ENCODE measurements at regions not wholly inside any gene's neighbourhood (a gene's known extent, or its start where the extent isn't known, plus 50 kb on each side); places are given as distances from the start of the nearest gene placed in this dataset.

DNA sequence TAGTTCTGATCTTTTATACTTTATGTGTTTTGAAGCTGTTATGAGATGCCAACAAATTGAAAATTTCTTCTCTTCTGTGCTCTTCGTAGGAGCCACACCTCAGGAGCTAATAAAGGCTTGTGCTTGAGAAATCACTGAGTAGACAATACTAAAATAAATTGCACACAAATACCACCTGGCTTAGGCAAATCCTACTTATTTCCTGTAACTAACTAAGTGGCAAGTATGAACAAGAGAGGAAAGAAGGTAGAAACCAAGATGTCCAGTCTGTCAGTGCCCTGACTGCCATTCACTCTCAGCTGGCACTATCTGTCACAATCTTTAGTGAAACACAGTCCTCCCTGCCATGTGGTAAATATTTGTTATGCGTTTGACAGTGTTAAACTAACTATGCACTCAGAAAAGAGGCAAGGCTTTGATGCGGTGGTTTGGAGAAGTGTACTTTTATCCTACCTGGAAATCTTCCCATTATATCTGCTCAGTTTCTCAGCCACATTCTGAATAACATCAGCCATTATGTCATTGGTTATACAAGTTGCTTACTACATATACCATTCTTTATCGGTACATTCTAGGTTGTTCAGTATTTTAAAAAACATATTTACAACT is 293.4 kb upstream of the VWC2 start:
- ATAC-seq (no peak), DNase-seq (no peak)
- Histone ChIP-seq H3K9me3 (no peaks in the 10 kb centered on the region), H3K36me3 (no peaks in the 10 kb centered on the region), H3K4me1 (no peaks in the 10 kb centered on the region), H3K4me3 (no peak overlapping the region), H3K27me3 (ENCODE audit: low read depth) (no peaks in the 10 kb centered on the region), H3K27ac (no peak overlapping the region)
- intact Hi-C loops (cut with DNase I) = no loop called here
- no peak for TF ChIP-seq CTCF (IDR thresholded peaks at IDR 0.05)

GRCh38 chr7:49481075-49481474 is 292.4 kb upstream of the VWC2 start:
- ATAC-seq (no peak), DNase-seq (no peak)
- H3K4me3 ChIP-seq = no peak overlapping the region
- no peak overlapping the region for H3K27ac ChIP-seq
- H3K4me1 ChIP-seq = no peaks in the 10 kb centered on the region
- H3K27me3 ChIP-seq (ENCODE audit: low read depth) = no peaks in the 10 kb centered on the region
- no peaks in the 10 kb centered on the region for H3K36me3 ChIP-seq
- TF ChIP-seq CTCF (IDR thresholded peaks at IDR 0.05) = no peak
- H3K9me3 ChIP-seq = no peaks in the 10 kb centered on the region
- intact Hi-C loops (cut with DNase I) = no loop called here

- ATAC-seq (no peak), DNase-seq (no peak)
- no peaks in the 10 kb centered on the region for H3K4me1 ChIP-seq
- H3K27me3 ChIP-seq (ENCODE audit: low read depth) = no peaks in the 10 kb centered on the region
- no peak for TF ChIP-seq CTCF (IDR thresholded peaks at IDR 0.05)
- no peaks in the 10 kb centered on the region for H3K36me3 ChIP-seq
- H3K4me3 ChIP-seq = no peak overlapping the region
- no peaks in the 10 kb centered on the region for H3K9me3 ChIP-seq
- intact Hi-C loops (cut with DNase I) = no loop called here
- H3K27ac ChIP-seq = no peak overlapping the region
Measured at GRCh38 chr7:49483142-49483541, 290.3 kb upstream of the VWC2 start.

DNA sequence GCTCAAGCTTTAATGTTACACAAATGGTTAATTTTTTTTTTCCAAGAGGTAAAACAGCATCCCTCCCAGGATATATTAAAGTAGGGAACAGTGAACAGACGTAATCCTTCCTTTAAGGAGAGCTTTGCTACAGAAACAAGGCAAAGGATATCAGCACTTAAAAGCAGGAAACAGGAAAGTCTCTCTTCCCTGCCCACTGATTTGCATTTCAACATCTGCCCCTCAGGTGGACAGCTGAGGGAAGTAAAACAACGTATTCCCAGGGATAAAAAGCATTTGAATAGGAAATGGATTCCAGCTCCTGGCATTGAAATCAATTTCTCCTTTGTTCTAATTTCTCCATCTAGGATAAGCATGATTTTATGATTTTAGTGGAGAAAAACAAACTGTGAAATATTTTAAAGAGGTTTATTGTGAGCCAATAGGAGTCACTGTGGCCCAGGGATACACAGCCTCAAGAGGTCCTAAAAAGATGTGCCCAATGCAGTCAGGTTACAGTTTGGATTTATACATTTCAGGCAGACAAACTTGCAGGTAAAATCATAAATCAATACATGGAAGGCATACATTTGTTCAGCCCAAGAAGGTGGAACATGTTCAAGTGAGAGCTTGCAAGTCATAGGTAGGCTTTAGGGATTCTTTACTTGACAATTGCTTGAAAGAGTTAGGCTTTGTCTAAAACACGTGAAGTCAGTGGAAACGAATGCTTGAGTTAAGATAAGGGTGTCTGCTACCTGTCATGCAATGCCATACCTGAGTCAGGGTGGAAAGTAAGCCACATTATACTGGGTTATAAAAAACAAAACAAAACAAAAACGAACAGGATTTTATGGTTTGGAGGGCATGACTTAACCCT is 286.2 kb upstream of the VWC2 start:
- Histone ChIP-seq H3K27ac (no peak overlapping the region), H3K4me1 (no peaks in the 10 kb centered on the region), H3K4me3 (no peak overlapping the region), H3K9me3 (no peaks in the 10 kb centered on the region), H3K27me3 (ENCODE audit: low read depth) (no peaks in the 10 kb centered on the region), H3K36me3 (no peaks in the 10 kb centered on the region)
- intact Hi-C loops (cut with DNase I) = no loop called here
- no peak for TF ChIP-seq CTCF (IDR thresholded peaks at IDR 0.05)
- ATAC-seq = no peak
- no peak for DNase-seq

- intact Hi-C loops (cut with DNase I) = no loop called here
- DNase-seq (no peak), ATAC-seq (no peak)
- TF ChIP-seq CTCF (IDR thresholded peaks at IDR 0.05) = no peak
- Histone ChIP-seq H3K36me3 (no peaks in the 10 kb centered on the region), H3K9me3 (no peaks in the 10 kb centered on the region), H3K27ac (no peak overlapping the region), H3K4me3 (no peak overlapping the region), H3K27me3 (ENCODE audit: low read depth) (no peaks in the 10 kb centered on the region), H3K4me1 (no peaks in the 10 kb centered on the region)
Measured at GRCh38 chr7:49487830-49488140, 285.7 kb upstream of the VWC2 start.
